Stimulated activated CD8-positive, alpha-beta memory T cell treated with anti-CD3 and anti-CD28 coated beads, Interleukin-15, amount 100 ng/mL, for 4 hours (primary cell): ENCODE measurements at regions not wholly inside any gene's neighbourhood (a gene's known extent, or its start where the extent isn't known, plus 50 kb on each side); places are given as distances from the start of the nearest gene placed in this dataset.
"Not testable (repeated sequence)": the region's sequence is repeated elsewhere in the genome, so short reads cannot be mapped to it uniquely, and the experiment has no call there.

Source experiments
- DNase-seq, 2 donors: peaks; one replicate each; pipeline ENCODE4 v3.0.0-alpha.2; 2020; ENCODE audit warnings: low read depth in 2 of 2

DNA sequence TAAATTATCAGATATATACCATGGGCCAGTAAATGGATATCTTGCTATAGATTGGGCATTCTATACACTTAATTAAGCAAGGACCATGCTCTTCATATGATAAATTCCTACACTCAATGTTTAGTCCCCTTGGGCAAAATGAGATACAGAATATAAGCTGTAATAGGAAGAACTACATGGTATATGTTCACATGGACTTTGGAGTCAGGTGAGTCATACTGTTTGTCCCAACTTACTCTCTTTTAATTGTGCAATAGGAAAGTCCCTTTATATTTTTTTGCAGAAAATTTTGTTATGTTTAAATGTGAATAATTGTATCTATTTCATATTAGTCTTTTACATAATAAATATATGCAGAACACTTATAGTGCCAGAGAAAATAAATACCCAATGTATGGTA is 820.2 kb upstream of the ADAMTS5 start:
- DNase-seq = no peak

DNA sequence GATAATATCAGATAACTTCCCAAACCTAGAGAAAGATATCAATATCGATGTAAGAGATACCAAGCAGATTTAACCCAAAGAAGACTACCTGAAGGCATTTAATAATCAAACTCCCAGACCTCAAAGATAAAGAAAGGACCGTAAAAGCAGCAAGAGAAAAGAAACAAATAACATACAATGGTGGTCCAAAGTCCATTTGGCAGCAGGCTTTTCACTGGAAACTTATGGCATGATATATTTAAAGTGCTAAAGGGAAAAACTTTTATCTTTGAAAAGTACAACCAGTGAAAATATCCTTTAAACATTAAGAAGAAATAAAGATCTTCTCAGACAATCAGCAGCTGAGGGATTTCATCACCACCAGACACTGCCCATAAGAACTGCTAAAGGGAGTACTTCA is 812.7 kb upstream of the ADAMTS5 start:
- no peak for DNase-seq

DNA sequence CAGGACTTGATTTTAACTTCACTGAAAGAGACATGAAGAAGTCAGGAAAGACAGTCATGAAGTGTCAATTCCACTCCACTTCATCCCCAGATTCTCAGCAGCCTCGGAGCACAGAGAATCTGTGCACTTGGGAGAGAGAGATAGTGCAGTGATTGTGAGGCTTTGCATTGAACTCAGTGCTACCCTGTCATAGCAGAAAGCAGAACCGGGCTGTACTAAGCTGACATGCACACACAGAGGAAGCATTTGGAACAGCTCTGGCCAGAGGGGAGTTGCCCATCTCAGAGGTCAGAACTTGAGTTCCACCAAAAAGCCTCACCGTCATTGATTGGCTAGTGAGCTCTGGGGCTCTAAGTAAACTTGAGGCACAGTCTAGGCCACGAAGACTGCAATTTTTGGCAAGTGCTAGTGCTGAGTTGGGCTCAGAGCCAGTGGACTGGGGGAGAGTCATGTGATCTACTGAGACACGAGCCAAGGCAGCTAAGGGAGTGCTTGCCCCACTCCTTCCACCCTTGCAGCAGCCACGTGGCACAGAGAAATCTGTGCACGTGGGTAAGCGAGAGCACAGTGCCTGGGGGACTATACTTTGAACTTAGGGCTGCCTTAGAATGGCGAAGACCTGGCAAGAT is 810.2 kb upstream of the ADAMTS5 start:
- no peak for DNase-seq

DNA sequence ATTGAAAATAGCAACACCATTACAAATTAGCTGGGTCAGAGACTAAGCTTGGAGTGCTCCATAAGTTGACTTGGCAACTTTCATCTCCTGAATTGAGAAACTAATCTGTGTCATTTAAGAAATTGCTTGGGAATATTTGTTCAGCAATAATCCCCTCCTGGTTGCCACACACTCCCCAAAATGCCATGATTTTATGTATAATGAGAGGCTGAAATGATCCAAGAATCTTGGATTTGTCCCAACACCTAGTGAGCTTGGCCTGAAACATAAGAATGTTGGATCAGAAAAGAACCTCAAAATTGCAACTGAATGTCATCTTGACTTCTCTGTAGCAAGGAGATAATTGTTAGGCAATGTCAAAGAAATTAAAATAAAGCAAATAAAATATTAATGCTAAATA is 805.9 kb upstream of the ADAMTS5 start:
- no peak for DNase-seq

DNA sequence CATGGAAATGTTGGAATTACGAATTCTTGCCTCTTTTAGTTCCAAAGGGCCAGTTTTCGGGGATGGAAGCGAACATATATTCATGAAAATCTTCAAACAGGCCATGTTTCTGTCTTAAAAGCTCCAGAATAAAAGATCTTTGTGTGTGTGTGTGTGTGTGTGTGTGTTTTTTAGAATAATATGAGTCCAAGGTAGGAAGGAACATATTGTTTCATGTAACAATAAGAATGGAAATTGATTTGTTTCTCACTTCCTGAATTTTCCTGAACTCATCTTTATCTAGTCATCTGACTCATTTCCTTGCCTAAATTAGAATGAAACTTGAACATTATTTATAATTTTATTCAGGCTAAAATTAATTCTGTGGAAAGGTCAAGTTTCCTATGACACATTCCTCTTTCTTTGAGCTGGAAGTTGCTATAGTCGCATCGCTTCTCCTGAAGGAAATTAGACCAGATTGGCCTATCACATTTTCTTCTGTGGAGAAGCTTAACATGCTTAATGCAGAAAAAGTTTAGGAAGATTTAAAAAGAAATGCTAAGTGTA is 805.1 kb upstream of the ADAMTS5 start:
- DNase-seq = no peak

DNA sequence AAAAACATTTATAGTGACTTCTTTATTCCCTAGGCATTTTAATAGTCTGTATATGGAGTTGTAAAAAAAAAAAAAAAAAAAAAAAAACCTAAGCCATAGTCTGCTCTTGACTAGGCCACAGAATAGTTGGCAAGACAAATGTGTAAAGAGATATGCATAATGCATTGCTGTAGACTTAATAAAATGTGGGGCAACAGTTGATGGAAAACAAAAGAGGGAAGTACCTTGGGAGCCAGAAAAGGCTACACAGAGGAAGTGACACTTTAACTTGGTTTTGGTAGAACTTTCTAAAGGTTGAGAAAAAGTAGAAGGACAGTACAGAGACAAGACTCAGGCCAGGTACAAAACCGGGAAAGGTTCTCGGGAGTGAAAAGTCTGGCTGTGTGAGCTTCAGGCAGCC is 802.9 kb upstream of the ADAMTS5 start:
- no peak for DNase-seq

DNA sequence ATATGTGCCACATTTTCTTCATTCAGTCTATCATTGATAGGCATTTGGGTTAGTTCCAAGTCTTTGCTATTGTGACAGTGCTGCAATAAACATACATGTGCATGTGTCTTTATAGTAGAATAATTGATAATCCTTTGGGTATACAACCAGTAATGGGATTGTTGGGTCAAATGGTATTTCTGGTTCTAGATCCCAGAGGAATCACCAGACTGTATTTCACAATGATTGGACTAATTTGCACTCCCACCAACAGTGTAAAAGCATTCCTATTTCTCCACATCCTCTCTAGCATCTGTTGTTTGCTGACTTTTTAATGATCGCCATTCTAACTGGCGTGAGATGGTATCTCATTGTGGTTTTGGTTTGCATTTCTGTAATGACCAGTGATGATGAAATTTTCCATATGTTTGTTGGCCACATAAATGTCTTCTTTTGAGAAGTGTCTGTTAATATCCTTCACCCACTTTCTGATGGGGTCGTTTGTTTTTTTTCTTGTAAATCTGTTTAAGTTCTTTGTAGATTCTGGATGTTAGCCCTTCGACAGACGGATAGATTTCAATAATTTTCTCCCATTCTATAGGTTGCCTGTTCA is 801.3 kb upstream of the ADAMTS5 start:
- not testable (repeated sequence) for DNase-seq

DNA sequence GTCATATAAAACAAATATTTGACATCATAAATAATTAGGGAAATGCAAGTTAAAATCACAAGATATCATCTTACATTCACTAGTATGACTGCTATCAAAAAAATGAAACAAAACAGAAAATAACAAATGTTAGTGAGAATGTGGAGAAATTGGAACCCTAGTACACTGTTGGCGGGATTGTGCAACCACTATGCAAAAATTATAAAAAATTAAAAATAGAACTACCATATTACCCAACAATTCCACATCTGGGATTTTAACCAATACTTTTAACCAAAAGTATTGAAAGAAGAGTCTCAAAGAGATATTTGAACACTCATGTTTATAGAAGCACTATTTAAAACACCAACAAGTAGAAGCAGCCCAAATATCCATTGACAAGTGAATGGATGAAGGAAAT is 797.2 kb upstream of the ADAMTS5 start:
- no peak for DNase-seq

DNA sequence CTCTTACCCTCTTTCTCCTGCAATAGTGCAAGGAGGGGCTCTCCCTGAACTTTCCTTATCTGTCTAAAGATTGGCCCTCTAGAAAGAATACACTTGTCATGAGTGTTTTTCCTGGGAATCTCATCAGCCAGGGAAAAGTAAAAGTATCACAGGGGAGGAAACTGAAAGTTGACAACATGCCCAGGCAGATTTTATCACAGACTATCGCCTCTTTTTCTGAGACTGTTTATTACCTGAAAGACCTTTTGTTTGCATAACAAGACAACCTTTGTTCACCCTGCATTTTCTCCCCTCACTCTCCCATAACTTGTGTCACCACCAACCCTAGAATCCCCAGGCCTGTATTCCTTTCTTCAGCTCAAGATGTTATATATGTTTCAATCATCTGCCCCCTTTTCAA is 794.7 kb upstream of the ADAMTS5 start:
- no peak for DNase-seq

DNA sequence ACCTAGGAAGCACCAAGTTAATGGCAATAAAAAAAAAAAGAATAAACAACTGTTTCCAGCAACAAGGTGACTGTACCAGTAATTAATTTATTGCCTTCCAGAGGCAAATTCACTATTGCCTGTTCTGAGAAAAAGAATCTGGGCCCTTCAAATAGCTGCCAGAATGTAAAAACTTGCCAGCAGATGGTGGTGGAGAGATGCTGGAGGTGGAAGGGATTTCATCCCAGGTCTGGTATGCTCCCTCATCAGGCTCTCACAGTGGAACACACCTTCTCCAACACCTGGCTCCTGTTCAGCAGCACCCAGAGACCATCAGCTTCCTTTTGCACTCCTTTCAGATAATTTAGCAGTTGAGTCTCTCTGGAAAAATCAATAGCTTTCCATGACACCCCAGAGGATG is 792.9 kb upstream of the ADAMTS5 start:
- DNase-seq = no peak

DNA sequence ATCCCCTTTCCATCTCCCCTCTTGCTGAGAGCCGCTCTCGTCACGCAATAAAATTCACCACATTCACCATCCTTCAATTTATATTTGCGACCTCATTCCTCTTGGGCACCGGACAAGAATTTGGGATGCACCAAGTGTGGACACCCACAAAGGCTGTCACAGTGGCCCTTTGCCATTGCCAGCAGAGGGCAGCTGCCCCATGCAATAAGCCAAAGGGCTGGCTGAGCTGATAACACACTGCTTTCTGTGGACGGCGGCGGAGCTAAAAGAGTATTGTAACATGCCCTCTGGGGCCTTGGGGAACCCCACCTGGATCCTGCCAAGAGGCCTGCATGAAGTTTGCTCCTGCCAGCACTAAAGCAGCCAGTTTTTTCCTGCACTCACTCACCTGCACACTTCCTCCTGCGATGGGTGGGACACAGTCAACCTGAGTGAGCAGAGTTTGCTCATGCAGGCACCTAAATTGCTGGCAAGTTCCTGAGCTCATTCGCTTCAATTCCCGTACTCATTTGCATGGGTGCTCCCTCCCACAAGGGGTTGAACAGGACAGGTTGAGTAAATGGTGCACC is 792.3 kb upstream of the ADAMTS5 start:
- DNase-seq = no peak

DNA sequence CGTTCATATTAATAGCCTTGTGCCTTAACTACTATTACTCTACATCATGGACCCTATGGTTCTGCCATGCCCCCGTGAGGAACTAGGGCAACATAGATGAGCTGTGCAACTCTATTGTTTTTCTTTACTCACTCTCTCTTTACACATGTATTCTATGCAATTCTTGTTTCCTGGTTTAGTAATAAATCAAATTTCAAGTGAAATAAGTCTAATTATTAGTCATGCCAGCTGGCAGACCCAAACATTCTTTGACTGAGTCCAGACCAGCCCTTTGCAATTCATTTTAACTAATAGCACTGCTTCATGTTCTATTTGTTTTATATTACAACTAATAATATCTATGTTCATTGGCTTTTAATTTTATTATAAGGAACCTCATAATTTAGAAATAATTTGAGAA is 789.3 kb upstream of the ADAMTS5 start:
- DNase-seq = no peak

DNA sequence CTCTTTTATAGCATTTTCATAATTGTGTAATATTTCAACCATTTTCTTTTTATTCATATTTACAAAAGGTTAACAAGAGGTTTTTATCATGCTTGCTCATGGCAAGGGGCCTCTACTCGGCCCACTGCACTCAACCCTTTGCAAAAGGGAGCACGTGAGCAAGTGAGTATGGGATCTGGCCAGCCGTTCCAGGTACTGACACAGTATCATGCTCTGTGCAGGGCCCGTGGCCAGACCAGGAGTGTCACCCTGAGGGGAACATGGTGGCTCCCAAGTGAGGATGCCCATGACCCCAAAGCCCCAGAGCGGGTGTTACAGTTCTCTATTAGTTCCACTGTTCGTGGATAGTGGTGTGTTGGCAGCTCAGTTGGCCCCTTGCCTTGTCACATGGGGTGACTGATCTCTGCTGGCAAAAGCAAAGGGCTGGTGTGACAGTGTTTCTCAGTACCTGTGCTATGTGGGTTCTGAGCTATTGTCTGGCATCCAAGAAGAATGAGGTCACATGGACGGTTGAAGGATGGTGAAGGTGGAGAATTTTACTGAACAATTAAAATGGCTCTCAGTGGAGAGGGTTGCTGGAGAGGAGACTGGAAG is 777.2 kb upstream of the ADAMTS5 start:
- DNase-seq = no peak

DNA sequence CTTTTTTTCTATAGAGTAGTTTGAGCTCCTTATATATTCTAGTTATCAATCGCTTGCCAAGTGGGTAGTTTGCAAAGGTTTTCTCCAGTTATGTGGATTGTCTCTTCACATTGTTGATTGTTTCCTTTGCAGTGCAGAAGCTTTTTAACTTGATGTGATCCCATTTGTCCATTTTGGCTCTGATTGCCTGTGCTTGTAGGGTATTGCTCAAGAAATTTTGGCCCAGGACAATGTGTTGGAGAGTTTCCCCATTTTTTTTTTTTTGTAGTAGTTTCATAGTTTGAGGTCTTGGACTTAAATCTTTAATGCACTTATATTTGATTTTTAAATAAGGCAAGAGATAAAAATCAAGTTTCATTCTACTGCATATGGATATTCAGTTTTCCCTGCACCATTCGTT is 774.8 kb upstream of the ADAMTS5 start:
- no peak for DNase-seq

DNA sequence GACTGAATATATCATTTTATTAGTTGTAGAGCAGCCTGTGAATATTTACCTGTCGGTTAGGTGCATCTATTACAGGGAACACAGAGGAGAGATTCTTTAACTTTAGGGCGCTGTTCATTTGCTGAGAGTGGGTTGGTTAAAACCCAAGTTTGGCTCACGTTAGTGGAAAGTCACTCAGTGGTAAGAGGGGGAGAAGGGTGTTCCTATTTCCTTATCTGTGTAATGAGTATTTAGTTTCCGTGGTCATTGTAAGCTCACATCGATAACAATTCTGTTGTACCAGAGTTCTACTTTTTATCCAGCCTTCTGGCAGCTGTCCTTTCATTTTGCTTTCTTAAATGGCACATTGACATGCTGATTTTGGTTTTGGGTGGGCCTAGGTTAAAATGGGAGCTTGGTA is 773.2 kb upstream of the ADAMTS5 start:
- DNase-seq = no peak

DNA sequence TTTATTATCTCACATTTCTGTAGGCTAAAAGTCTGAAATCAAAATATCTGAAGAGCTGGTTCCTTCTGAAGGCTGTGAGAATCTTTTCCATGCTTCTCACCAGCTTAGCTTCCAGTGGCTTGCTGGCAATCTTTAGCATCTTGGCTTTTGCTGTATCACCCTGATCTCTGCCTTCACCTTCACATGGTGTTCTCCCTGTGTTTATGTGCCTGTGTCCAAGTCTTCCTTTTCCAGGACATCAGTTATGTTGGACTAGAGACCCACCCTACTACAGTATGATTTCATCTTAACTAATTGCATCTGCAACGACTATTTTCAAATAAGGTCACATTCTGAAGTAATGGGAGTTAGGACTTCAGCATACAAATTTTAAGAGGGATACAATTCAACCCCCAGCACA is 772.3 kb upstream of the ADAMTS5 start:
- DNase-seq = no peak

DNA sequence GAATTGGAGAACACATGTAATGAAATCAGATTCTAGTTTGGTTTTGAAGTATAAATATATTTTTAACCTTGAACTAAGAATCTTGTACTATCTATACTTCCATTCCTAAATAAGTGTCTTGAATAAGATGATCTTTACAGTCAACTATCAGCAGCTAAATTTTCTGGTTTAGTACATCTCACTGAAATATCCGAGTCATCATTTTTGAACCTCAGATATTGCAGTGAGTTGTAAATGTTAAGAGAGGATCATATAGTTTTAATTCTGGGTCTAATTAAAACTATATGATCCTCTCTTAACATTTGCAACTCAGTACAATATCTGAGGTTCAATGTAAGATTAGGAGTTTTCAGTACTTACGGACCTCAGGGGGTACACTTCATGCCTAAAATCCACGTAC is 768.8 kb upstream of the ADAMTS5 start:
- DNase-seq = no peak

DNA sequence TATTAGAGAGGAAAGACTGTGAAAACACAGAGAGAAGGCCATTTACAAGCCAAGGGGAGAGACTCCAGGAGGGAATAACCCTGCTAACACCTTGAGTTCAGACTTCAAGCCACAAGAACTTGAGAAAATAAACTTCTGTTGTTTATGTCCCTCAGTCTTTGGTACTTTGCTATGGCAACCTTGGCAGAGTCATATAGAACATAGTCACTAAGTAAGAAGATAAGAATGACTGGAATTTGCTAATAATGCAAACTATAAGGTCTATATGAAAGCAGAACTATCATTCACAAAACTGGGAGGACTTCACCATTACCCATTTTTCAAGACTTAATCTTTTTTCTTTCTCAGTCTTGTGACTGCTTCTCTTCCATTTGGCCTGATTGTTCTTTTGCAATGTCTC is 767.3 kb upstream of the ADAMTS5 start:
- DNase-seq = no peak

DNA sequence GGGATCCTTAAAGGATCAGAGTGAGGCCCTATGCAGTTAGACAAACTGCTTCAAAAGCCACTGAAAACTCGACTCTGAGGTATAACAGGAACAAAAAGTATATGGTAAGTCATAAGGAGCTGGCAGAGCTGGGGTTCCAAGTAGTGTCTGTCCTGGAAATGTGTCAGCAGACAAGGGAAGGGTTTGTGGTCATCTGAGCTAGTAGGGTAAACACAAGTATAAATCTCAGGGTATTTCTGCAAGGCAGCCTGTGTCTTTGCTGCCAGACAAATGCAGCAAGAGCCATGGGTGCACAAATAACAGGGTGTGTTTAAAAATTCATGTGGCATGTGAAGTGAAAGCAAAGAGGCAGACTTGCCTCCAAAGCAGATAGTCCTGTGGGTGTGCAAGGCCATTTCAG is 759.0 kb upstream of the ADAMTS5 start:
- DNase-seq = no peak

DNA sequence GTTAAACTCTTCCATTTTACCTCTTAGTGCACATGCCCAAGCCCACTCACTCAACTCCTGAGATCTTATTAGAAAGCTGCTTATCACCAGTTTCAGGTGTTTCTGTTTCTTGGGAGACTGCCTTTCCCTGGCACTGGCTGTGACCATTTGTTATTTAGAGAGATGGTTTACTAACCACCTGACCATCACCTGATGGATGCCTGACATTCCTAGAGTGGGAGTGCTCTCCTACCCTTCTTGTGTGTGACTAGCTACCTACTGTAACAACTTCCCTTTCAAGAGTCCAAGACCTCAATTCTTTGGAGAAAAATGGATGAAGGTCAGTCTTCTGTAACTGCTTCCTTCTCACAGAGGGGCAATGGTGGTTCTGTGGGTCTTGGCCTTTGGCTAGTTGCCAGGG is 755.2 kb upstream of the ADAMTS5 start:
- no peak for DNase-seq

DNA sequence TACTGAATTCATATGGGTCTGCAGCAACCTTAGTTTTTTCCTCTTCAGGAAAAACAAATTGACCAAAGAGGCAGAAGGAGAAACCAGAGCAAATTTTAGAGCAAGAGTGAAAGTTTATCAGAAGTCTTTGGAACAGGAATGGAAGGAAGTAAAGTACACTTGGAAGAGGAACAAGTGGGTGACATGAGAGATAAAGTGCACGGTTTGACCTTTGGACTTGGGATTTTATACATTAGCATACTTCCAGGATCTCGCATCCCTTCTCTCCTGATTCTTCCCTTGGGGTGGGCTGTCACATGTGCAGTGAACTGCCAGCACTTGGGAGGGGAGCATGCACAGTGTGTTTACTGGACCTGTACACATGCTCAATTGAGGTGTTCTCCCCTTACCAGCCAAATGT is 754.8 kb upstream of the ADAMTS5 start:
- no peak for DNase-seq

DNA sequence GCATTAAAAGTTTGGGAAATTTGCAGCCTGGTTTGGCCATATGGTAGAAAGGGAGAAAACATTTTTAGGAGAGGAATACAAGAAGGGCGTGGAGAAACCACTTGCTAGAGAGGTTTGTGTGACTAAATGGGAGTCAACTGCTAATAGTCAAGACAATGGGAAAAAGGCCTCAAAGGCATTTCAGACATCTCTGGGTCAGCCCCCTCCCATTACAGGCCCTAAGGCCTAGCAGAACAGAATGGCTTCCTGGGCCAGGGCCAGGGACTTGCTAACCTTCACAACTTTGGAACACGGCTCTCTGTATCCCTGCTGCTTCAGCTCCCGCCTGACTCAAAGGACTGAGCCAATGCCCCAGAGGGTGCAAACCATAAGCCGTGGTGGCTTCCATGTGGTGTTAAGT is 752.3 kb upstream of the ADAMTS5 start:
- DNase-seq = no peak

DNA sequence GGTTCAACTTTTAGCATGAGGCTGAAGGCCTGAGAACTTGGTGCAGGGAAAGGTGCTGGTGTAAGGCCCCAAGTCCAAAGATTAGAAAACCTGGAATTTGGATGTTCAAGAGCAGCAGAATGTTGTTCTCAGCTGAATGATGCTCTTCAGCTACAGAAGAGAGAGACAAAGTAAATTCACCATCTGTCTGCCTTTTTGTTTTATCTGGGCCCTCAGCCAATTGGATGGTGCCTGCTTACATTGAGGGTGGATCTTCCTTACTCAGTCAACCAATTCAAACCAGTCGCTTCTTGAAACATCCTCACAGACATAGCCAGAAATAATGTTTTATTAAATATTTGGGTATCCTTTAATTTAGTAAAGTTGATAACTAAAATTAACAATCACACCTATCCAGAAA is 748.2 kb upstream of the ADAMTS5 start:
- no peak for DNase-seq
